ENCODE measurements at regions not wholly inside any gene's neighbourhood (a gene's known extent, or its start where the extent isn't known, plus 50 kb on each side); places are given as distances from the start of the nearest gene placed in this dataset.
A peak's percentile ranks its signal among the peaks of the same experiment; 100 is the strongest.

GRCh38 chr2:67215214-67216055, 181.7 kb upstream of the ETAA1 start:
- peak; percentile 55; the same call in 1 of the 2 replicates for TF ChIP-seq RAD21 (IDR thresholded peaks at IDR 0.05; ENCODE audit: low read depth)
- no peak for TF ChIP-seq EGR1 (IDR thresholded peaks at IDR 0.05)

- no peak for TF ChIP-seq REST (IDR thresholded peaks at IDR 0.05; ENCODE audit: low read depth)
Measured at GRCh38 chr2:67216103-67216502, 181.0 kb upstream of the ETAA1 start.

GRCh38 chr2:67216881-67217280, 180.3 kb upstream of the ETAA1 start:
- TF ChIP-seq USF1 (IDR thresholded peaks at IDR 0.05): no peak
- TF ChIP-seq ZBTB7A (IDR thresholded peaks at IDR 0.05; ENCODE audit: low read depth): no peak
- TF ChIP-seq TEAD4 (IDR thresholded peaks at IDR 0.05): no peak
- no peak for TF ChIP-seq REST (IDR thresholded peaks at IDR 0.05; ENCODE audit: low read depth)
- no peak for TF ChIP-seq TCF12 (IDR thresholded peaks at IDR 0.05; ENCODE audit: low read depth)
- TF ChIP-seq EP300 (IDR thresholded peaks at IDR 0.05; ENCODE audit: borderline replicate concordance): no peak
- no peak for TF ChIP-seq YY1 (IDR thresholded peaks at IDR 0.05; ENCODE audit: low read depth)
- no peak for TF ChIP-seq CEBPB (IDR thresholded peaks at IDR 0.05)
- no peak for TF ChIP-seq EGR1 (IDR thresholded peaks at IDR 0.05)
- no peak for TF ChIP-seq CREB1 (IDR thresholded peaks at IDR 0.05; ENCODE audit: low read depth)
- TF ChIP-seq TAF1 (IDR thresholded peaks at IDR 0.05; ENCODE audit: low read depth): no peak
- no peak for TF ChIP-seq RAD21 (IDR thresholded peaks at IDR 0.05; ENCODE audit: low read depth)
- TF ChIP-seq FOXM1 (IDR thresholded peaks at IDR 0.05; ENCODE audit: borderline replicate concordance, low read depth): no peak
- no peak for TF ChIP-seq NFIC (IDR thresholded peaks at IDR 0.05)
- no peak for TF ChIP-seq MAX (IDR thresholded peaks at IDR 0.05)

- TF ChIP-seq TAF1 (IDR thresholded peaks at IDR 0.05; ENCODE audit: low read depth) (no peak), EGR1 (IDR thresholded peaks at IDR 0.05) (no peak), RAD21 (IDR thresholded peaks at IDR 0.05; ENCODE audit: low read depth) (no peak), ZBTB7A (IDR thresholded peaks at IDR 0.05; ENCODE audit: low read depth) (no peak), CEBPB (IDR thresholded peaks at IDR 0.05) (no peak), REST (IDR thresholded peaks at IDR 0.05; ENCODE audit: low read depth) (no peak), USF1 (IDR thresholded peaks at IDR 0.05) (no peak), YY1 (IDR thresholded peaks at IDR 0.05; ENCODE audit: low read depth) (no peak), MAX (IDR thresholded peaks at IDR 0.05) (no peak), EP300 (IDR thresholded peaks at IDR 0.05; ENCODE audit: borderline replicate concordance) (no peak), TEAD4 (IDR thresholded peaks at IDR 0.05) (no peak), CREB1 (IDR thresholded peaks at IDR 0.05; ENCODE audit: low read depth) (no peak), TCF12 (IDR thresholded peaks at IDR 0.05; ENCODE audit: low read depth) (no peak)
Measured at GRCh38 chr2:67217398-67217797, 179.7 kb upstream of the ETAA1 start.

GRCh38 chr2:67218056-67218455, 179.1 kb upstream of the ETAA1 start:
- TF ChIP-seq EGR1 (IDR thresholded peaks at IDR 0.05) (no peak), TCF12 (IDR thresholded peaks at IDR 0.05; ENCODE audit: low read depth) (no peak), FOXM1 (IDR thresholded peaks at IDR 0.05; ENCODE audit: borderline replicate concordance, low read depth) (no peak), TAF1 (IDR thresholded peaks at IDR 0.05; ENCODE audit: low read depth) (no peak), MAX (IDR thresholded peaks at IDR 0.05) (no peak), EP300 (IDR thresholded peaks at IDR 0.05; ENCODE audit: borderline replicate concordance) (no peak), ZBTB7A (IDR thresholded peaks at IDR 0.05; ENCODE audit: low read depth) (no peak), NFIC (IDR thresholded peaks at IDR 0.05) (no peak), CEBPB (IDR thresholded peaks at IDR 0.05) (no peak), YY1 (IDR thresholded peaks at IDR 0.05; ENCODE audit: low read depth) (no peak), USF1 (IDR thresholded peaks at IDR 0.05) (no peak), CREB1 (IDR thresholded peaks at IDR 0.05; ENCODE audit: low read depth) (no peak), REST (IDR thresholded peaks at IDR 0.05; ENCODE audit: low read depth) (no peak), TEAD4 (IDR thresholded peaks at IDR 0.05) (no peak), RAD21 (IDR thresholded peaks at IDR 0.05; ENCODE audit: low read depth) (no peak)

Measured in Ishikawa (cell line).